Breast epithelium (tissue), 3 donors: ENCODE measurements at regions not wholly inside any gene's neighbourhood (a gene's known extent, or its start where the extent isn't known, plus 50 kb on each side); places are given as distances from the start of the nearest gene placed in this dataset.

Experiments
- CTCF ChIP-seq, 3 donors: fragments of 450-650 bp; IDR thresholded peaks; one replicate each; pipeline ENCODE4 v1.5.1; 2016 to 2017; ENCODE audit warnings: antibody characterized with exemption in 3 of 3, mild to moderate bottlenecking in 3 of 3, moderate library complexity in 3 of 3
- POLR2A ChIP-seq: fragments of 450-650 bp; IDR thresholded peaks from one replicate; pipeline ENCODE4 v1.6.1; 2016; ENCODE audit warnings: antibody characterized with exemption, mild to moderate bottlenecking, moderate library complexity
- POLR2AphosphoS5 ChIP-seq, 3 donors: sonication (generic); formaldehyde crosslinking; IDR thresholded peaks; one replicate each; pipeline ENCODE4 v1.6.1; 2017; ENCODE audit warnings: antibody characterized with exemption in 3 of 3

- TF ChIP-seq POLR2A (no peak), CTCF (IDR thresholded peaks at IDR 0.05) (no peak), POLR2AphosphoS5 (IDR thresholded peaks at IDR 0.05) (no peak)
These were observed 155.0 kb downstream of the PRELID2 start for GRCh38 chr5:145680169-145680568.
